Left hindlimb (tissue), 1 donor: ENCODE measurements at regions not wholly inside any gene's neighbourhood (a gene's known extent, or its start where the extent isn't known, plus 50 kb on each side); places are given as distances from the start of the nearest gene placed in this dataset.
A peak's percentile ranks its signal among the peaks of the same experiment; 100 is the strongest.
"Not testable (repeated sequence)": the region's sequence is repeated elsewhere in the genome, so short reads cannot be mapped to it uniquely, and the experiment has no call there.

Experiments used
- DNase-seq: peaks from one replicate; pipeline ENCODE4 v3.0.0-alpha.2; 2018

DNA sequence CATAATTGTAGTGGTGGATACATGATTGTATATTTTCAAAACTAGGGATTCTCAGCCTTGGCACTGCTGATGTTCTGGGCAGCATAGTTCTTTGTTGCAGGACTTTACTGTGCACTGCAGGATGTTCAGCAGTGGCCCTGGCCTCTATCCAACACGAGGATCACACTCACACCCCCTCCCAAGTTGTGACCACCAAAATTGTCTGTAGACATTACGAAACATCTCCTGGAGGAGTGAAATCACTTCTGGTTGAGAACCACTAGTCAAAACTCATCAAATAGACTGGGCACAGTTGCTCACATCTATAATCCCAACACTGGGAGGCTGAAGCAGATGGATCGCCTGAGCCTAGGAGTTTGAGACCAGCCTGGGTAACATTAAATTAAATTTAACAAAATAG lies 123.1 kb upstream of the CDYL start:
- no peak for DNase-seq

DNA sequence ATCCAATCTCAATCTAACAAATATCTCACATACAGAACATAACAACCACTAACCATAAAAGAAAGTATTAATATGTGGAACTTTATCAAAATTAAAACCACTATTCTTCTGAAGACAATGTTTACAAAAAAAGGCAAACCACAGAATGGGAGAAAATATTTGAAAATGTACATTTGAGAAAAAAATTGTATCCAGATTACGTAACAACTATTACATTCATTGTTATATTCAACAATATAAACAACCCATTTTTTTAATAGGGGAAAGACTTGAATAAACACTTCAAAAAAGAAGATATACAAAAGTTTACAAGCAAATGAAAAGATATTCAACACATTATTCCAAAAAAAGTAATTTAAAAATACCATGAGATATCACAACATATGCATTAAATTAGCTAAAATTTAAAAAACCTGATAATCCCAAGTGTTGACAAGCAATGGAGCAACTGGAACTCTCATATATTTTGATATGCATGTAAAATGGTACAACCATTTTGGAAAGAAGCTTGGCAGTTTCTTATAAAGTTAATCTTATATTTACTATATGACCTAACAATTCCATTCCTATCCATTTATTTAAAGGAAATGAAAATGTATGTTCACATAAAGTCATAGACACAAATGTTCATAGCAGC lies 124.3 kb upstream of the CDYL start:
- DNase-seq: no peak

DNA sequence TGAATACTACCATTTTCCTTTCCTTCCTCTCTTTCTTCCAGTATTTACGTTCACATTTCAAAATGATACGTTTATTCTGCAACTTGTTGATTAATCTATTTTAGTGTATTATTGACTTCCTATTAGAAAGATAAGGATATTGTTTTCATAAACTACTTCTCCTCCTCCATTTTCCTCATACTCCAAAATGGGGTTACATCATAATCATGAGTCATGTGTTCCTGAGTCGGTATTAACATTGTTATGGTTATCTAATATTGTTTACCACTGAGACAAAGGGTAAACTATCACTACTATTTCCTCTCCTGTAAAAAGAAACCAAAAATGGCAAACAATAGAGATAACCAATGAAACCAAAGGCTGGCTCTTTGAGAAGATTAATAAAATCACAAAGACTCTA lies 126.5 kb upstream of the CDYL start:
- no peak for DNase-seq

DNA sequence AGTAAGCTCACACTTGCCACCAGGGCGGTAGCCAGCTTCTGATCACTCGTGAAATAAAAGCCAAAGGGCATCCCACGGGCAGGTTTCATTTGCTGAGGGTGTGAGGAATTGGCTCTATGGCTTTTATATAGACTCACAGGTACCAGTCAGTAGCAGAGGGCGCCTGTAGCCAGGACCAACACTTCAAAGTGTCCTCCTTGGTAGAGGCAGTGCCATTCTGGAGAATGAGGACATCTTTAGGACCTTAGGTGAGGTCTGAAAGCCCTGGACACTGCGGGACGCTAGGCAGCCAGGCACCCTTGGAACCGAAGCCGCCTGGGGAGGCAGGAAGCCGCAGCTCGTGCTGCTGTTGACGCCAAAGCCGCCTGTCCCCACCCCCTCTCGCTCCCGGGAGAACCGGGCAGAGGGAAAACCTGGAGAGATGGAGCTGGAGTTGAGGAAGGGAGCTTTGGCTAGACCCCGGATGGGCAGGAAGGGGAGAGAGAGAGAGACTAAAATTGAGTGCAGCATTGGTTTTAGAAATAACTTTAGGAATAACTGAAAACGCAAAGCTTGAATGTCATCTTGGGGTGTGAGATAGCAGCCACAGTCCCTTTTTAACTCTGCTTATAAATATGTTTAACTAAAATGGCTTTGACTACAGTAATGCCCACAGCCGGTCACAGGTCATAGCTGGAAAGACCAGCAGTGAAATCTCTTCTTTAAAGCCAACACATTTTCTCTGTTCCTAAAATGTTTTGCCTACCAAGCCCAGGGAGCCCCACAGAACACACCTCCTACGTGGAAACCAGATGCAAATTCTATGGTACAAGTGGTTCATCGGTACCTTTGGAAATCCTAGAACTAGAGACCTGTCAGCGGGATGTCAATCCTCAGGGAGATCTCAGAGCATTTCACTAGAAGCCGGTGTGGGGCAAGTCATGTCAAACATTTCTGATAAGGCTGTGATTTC lies 128.5 kb upstream of the CDYL start:
- peak; percentile 69 for DNase-seq

DNA sequence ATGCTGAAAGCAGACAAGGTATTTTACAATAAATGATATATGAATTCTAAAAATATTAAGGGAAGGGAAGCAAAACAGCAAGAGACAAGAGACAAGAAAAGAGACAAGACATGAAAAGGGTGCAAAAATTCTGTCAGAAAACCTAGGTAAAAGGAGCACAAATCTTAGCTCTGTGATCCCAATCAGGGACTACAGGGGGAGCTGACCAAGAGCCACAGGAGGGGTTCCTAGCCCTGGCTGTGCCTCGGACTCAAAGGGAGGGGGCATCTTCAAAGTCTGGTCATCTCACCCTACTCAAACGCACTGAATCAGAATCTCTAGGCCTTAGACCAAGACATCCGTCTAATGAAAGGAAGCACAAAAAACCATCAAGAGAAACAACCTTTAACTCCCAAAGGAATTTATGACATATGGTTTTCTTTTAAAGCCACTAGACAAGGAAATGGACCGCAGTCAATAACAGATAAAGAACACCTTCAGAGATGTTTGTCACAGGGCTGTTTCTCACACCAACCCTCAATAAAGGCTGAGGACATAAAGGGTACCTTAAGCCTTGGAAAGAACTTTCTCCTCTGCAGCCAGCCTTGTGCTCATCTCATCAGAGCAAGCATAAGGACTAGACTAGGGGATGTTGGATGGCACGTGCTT lies 130.4 kb upstream of the CDYL start:
- DNase-seq: no peak

DNA sequence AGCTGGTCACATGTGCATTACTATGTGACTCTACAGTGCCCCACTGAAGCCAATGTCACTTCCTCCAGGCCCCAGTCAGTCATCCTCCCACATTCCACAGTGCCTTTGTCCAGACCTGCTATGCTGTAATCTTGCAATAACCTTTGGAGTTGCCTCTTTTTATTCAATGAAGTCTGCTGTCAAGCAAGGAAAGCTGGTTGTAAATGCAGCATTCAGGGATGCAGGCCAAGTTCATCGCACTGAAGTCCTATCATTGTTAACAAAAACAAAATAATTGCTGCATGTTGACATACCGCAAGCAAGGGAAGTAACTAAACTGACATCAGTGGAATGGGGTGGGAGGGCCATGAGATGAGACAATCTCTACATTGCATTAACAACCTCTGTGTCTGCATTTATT lies 131.2 kb upstream of the CDYL start:
- no peak for DNase-seq

DNA sequence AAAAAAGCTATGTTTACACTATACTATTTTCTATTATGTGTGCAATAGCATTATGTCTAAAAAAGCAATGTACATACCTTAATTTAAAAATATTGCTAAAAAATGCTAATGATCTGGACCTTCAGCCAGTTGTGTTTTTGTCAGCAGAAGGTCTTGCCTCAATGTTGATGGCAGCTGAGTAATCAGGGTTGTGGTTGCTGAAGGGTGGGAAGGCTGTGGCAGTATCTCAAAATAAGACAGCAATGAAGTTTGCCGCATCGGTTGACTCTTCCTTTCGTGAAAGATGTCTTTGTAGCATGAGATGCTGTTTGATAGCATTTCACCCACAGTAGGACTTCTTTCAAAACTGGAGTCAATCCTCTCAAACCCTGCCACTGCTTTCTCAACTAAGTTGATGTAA lies 134.7 kb upstream of the CDYL start:
- DNase-seq: no peak

DNA sequence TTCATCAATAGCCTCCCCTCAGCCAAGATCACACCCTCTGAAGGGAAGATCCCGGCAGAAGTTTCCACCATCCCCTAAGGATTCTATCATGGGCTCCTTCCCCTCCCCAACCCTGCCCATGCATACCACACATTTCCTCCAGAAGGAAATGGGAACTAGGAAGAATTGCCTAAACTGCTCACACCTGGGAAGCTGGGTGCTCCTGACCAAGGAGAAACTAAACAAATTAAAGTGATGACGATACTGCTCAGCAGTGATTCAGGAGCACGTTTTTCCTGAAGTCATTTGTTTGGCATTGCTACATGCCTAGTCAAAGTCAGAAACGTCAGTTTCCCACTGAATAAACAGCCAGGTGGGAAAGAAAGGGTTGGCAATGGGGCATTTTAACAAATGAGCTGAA lies 136.1 kb upstream of the CDYL start:
- DNase-seq: no peak

DNA sequence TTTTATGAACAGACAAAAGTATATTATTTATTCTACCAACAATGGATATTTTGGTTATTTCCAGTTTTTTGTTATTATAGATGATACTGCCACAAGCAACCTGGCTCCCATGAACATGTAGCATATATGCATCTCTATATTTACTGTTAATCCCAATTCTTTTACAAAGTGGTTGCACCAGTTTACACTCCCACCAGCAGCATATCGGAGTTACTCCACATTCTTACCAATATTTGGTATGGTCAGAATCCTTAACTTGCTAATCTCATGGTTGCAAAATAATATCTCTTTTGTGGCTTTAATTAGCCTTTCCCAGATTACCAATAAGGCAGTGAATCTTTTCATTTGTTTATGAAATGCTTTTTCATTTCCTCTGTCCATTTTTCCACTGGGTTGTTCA lies 137.6 kb upstream of the CDYL start:
- DNase-seq: no peak

DNA sequence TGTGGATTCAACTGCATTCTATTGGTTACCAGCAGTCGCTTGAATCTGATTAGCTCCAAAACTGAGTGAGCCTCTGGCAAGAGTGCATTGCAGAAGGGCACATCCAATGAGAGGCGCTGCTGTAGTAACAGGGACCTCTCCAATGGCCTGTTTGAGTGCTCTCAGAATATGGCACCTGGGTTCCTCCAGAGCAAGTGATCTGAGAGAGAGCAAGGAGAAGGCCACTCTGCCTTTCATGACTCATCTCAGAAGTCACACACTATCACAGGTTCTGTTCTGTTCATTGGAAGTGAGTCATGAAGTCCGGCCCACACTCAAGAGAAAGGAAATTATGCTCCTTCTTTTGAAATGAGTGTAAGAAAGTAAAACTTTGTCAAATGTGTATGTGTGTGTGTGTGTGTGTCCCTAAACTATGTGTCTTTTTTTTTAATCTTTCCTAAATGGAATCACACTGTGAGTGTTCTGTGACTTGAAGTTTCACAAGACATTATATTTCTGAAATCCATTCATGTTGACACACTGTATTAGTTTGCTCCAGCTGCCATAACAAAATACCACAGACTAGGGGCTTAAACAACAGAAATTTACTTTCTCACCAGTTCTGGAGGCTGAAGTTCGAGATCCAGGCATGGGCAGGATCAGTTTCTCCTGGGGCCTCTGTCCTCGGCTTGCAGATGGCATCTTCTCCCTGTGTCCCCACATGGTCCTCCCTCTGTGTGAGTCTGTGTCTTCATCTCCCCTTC lies 138.3 kb upstream of the CDYL start:
- no peak for DNase-seq

DNA sequence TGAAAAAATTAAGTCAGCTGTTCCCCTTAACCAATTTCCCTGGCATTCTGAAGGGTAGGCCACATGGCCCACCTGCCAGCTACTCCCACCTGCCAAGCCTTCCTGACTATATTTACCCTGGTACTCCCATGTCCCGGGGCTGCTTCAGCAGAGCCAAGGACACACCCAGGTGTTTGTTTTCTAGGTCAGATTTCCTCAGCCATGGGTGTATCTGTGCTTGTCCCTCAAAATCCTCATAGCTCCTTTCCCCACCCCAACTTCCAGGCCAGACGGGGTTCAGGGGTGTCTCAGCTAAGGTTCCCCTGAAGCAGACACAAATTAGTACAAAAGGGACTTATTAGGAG lies 139.4 kb upstream of the CDYL start:
- no peak for DNase-seq

DNA sequence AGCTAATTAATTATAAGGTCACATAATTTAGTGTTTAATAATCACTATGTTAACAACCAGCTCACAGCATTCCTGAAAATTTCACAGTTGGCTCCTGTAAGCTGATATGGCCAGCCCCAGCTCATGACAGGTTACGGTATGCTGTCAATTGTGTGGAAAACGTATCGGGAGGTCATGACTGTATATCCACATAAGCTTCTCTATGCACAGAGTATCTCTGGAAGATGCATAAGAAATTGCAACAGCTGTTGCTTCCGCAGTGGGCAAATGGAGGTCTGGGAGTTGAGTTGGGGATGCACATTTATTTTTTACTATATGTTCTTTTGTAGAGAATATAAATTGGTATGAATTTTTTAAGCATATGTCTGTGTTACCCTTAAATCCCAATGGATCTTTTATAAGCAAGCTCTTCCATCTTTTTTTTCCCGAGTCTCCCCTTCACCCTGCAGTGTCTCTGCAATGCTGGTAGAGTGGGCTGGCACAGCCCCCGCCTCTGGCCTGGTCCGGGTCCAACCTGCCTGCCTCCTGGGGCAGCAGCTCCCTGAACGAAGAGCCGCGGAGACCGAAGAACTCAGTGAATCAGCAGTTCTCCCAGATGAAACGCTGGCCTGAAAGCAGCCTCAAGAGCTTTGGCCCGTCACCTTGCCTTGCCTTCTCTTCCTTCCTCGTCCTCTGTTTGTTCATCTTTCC lies 139.9 kb upstream of the CDYL start:
- no peak for DNase-seq

DNA sequence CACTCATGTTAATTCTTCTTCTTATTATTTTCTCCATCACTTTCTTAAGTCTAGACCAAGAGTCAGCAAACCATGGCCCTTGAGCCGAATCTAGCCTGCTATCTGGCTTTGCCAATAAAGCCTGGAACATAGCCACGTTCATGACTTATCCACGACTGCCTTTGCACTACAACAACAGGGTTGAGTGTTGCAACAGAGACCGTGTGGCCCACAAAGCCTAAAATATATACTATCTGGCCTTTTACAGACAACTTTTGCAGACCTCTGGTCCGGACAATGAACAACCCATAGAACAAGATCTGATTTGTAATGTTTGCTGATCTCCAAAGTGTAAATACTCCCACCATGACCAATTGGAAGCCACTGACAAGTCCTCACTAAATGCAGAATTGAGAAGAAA lies 140.5 kb upstream of the CDYL start:
- DNase-seq: no peak

DNA sequence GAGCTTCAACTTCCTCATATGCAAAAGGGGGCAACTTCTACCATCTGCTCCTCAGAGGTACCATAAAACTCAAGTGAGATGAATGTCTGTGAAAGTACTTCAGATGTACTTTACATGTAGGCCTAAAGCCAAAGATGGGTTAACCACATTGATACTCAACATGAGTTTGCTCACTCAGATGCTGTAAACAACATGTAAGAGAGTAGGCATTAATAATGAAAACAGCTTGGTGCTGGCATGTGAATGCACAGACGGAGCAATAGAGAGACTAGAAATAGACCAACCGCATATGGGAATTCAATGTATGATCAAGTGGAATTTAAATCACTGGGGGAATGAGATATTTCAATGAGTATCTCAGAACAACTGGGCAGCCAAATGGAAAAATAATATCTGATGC lies 143.8 kb upstream of the CDYL start:
- DNase-seq: no peak

DNA sequence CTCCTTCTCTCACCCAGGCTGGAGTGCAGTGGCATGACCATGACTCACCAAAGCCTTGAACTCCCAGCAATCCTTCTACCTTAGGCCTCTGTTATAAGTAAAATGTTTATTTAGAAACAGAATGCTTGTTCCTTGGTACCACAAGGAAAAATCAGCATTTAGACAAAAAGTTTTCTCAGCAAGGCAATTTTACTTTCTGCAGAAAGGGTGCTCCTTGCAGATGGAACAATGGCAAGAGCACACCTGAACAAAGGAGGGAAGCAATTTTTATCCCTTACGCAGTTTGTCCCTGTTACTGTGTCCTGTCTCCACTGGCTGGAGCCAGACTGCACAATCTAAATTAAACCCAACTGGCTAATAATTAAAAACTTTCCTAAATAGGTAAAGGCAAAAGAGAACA lies 146.4 kb upstream of the CDYL start:
- not testable (repeated sequence) for DNase-seq

DNA sequence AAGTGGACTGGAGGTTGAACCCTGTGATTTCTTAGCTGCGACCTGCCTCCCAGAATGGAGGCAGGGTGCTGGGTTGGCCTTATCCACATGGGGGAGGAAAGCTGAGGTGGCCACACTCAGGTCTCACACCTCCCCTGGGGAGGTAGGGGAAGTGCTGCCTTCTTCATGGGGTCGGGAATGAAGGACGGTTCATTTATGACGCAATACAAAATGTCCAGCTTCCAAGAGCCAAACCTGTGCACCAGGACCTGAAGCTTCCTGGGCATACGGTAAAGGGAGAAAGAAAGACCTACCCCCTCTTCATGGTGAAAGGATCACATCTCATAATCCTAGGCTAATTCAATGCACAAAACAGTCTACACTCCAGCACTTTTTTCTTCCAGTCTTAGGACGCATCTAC lies 150.6 kb upstream of the CDYL start:
- DNase-seq: no peak

DNA sequence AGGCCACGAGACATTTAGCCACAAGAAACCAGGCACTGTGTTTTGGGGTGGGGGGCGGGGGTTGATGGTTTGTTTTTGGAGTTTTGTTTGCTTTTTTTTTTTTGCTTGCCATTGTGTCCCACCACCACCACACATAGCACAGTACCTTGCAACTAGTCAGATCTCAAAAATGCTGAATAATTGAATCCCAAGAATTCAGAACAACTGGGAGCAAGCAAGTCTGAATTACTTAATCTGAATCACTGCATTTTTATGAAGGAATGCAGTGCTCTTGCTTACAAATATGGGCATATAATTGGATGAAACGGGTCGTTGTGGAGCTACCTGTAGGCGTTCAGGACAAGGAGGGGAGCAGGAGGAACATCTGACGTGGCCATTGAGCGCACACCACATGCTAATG lies 151.5 kb upstream of the CDYL start:
- DNase-seq: no peak

DNA sequence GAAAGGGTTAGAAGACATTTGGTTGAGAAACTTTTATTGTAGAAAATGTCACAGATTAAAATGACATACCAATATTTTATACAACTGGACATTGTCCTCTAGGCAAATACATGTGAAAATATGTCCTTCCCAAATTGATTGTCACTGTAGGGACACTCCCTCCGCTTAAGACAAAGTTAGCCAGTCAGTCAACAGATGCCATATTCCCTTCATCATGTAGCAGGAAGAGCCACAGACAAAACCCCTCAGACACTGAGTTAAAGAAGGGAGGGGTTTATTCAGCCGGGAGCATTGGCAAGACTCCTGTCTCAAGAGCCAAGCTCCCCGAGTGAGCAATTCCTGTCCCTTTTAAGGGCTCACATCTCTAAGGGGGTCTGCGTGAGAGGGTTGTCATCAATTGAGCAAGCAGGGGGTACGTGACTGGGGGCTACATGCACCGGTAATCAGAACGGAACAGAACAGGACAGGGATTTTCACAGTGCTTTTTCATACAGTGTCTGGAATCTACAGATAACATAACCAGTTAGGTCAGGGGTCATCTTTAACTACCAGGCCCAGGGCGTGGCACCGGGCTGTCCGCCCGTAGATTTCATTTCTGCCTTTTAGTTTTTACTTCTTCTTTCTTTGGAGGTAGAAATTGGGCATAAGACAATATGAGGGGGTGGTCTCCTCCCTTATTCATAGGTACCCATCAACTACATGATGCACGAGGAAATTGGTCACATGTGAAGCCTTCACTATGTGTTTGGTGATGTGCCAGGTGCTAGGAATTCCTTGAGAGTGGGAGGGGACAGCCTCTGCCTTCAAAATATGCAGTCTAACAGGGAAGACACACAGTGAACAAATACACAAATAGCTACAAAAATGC lies 155.7 kb upstream of the CDYL start:
- no peak for DNase-seq

DNA sequence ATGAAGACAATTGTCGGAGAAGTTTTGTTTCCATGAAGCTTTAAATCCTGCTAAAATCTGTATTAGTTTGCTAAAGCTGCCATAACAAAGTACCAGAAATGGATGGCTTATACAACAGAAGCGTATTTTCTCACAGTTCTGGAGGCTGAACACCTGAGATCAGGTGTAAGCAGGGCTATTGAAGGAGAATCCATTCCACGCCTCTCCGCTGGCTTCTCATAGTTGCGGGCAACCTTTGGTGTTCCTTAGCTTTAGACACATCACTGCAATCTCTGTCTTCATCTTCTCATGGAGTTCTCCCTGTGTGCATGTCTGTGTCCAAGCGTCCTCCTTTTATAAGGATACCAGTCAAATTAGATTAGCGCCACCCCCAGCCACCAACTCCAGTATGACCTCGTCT lies 159.9 kb upstream of the CDYL start:
- DNase-seq: no peak

DNA sequence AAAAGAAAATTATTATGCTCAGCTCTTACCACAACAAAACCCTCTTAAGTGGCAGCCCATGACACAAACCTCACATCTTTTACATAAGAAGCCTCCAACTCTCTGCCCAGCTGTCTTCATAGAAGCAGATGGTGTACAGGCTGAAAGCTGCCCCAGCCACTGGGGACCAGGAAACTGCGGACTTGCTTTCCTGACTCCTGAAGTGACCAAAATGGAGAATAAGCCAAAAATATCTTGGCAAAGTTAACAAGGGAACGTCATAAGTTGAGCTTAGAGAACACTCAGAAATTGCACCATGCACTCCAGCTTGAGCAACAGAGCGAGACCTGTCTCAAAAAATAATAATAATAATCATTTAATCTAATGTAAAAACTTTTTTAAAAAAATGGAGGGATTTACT lies 160.3 kb upstream of the CDYL start:
- DNase-seq: no peak

DNA sequence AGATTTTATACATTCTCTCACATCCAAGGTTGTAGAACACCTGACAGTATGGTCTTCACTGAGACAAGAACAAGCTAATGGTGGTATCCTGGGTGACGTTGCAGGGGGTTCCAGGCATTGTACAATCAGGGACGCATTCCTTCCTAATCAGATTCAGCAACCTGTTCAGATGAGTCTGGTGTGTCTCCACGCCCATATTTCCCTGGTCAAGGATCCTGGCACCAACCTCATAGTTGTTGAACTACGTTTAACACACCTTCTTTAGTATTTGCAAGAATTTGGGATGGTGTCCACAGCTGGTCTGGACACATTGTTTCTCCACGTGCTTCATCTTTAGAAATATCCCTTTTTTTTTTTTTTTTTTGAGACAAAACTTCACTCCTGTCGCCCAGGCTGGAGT lies 161.0 kb upstream of the CDYL start:
- DNase-seq: no peak

DNA sequence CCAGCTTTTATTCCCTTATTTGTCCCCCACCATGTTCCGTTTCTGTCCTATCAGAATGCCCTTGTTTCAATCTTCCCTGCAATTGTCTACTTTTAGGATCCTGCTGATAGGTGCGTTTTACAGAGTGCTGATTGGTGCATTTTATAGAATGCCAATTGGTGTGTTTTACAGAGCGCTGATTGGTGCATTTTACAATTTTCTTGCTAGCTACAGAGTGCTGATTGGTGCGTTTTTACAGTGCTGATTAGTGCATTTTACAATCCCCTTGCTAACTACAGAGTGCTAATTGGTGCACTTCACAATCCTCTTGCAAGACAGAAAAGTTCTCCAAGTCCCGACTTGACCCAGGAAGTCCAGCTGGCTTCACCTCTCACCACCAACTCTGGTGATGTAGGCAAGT lies 161.6 kb upstream of the CDYL start:
- no peak for DNase-seq
